Umbilical cord (tissue), 1 donor: ENCODE measurements at regions not wholly inside any gene's neighbourhood (a gene's known extent, or its start where the extent isn't known, plus 50 kb on each side); places are given as distances from the start of the nearest gene placed in this dataset.

Experiments used
- DNase-seq: peaks from one replicate; pipeline ENCODE4 v3.0.0-alpha.2; 2015; ENCODE audit warnings: low spot score

GRCh38 chr6:56407883-56408410, 160.6 kb upstream of the COL21A1 start:
- peak; percentile 36 for DNase-seq

GRCh38 chr6:56406276-56407269, 159.2 kb upstream of the COL21A1 start:
- no peak for DNase-seq

GRCh38 chr6:56404599-56404998, 157.2 kb upstream of the COL21A1 start:
- DNase-seq: no peak

- peak; percentile 93 for DNase-seq
Observed at GRCh38 chr6:56403745-56404144, 156.4 kb upstream of the COL21A1 start.

- no peak for DNase-seq
Observed at GRCh38 chr6:56401477-56402070, 154.2 kb upstream of the COL21A1 start.

GRCh38 chr6:56400273-56400672, 152.9 kb upstream of the COL21A1 start:
- DNase-seq: no peak

GRCh38 chr6:56399672-56400263, 152.4 kb upstream of the COL21A1 start:
- no peak for DNase-seq

GRCh38 chr6:56399250-56399671, 151.9 kb upstream of the COL21A1 start:
- DNase-seq: peak; percentile 90

- no peak for DNase-seq
Observed at GRCh38 chr6:56396435-56396834, 149.1 kb upstream of the COL21A1 start.

GRCh38 chr6:56393615-56394612, 146.5 kb upstream of the COL21A1 start:
- DNase-seq: no peak

- DNase-seq: no peak
Observed at GRCh38 chr6:56388415-56388755, 141.0 kb upstream of the COL21A1 start.

- DNase-seq: no peak
Observed at GRCh38 chr6:56387621-56388414, 140.4 kb upstream of the COL21A1 start.

GRCh38 chr6:56386717-56387116, 139.3 kb upstream of the COL21A1 start:
- DNase-seq: no peak

- DNase-seq: no peak
Observed at GRCh38 chr6:56385981-56386593, 138.7 kb upstream of the COL21A1 start.

GRCh38 chr6:56383160-56383559, 135.8 kb upstream of the COL21A1 start:
- no peak for DNase-seq

GRCh38 chr6:56382416-56382940, 135.1 kb upstream of the COL21A1 start:
- DNase-seq: no peak

- DNase-seq: no peak
Observed at GRCh38 chr6:56381801-56382251, 134.4 kb upstream of the COL21A1 start.

GRCh38 chr6:56380476-56380875, 133.1 kb upstream of the COL21A1 start:
- no peak for DNase-seq

- DNase-seq: peak; percentile 78
Observed at GRCh38 chr6:56378966-56379585, 131.7 kb upstream of the COL21A1 start.
